ENCODE measurements at regions not wholly inside any gene's neighbourhood (a gene's known extent, or its start where the extent isn't known, plus 50 kb on each side); places are given as distances from the start of the nearest gene placed in this dataset.
"Not testable (repeated sequence)": the region's sequence is repeated elsewhere in the genome, so short reads cannot be mapped to it uniquely, and the experiment has no call there.

- TF ChIP-seq POLR2A (IDR thresholded peaks at IDR 0.05; ENCODE audit: low read length) (no peak), GATA1 (IDR thresholded peaks at IDR 0.05; ENCODE audit: low read depth, low read length) (no peak)
- DNase-seq = no peak
Measured at GRCh38 chr4:179268791-179269190, 1826.6 kb upstream of the AGA start.

GRCh38 chr4:179272282-179272681 is 1830.0 kb upstream of the AGA start:
- TF ChIP-seq POLR2A (IDR thresholded peaks at IDR 0.05; ENCODE audit: low read length) (no peak), GATA1 (IDR thresholded peaks at IDR 0.05; ENCODE audit: low read depth, low read length) (no peak)
- no peak for DNase-seq

GRCh38 chr4:179278647-179279046 is 1836.4 kb upstream of the AGA start:
- DNase-seq = no peak
- TF ChIP-seq POLR2A (IDR thresholded peaks at IDR 0.05; ENCODE audit: low read length) (no peak), GATA1 (IDR thresholded peaks at IDR 0.05; ENCODE audit: low read depth, low read length) (no peak)

- DNase-seq = no peak
- TF ChIP-seq POLR2A (IDR thresholded peaks at IDR 0.05; ENCODE audit: low read length) = no peak
- no peak for TF ChIP-seq GATA1 (IDR thresholded peaks at IDR 0.05; ENCODE audit: low read depth, low read length)
Measured at GRCh38 chr4:179285696-179286095, 1843.5 kb upstream of the AGA start.

GRCh38 chr4:179291657-179292056 is 1849.4 kb upstream of the AGA start:
- DNase-seq = no peak
- TF ChIP-seq GATA1 (IDR thresholded peaks at IDR 0.05; ENCODE audit: low read depth, low read length) (no peak), POLR2A (IDR thresholded peaks at IDR 0.05; ENCODE audit: low read length) (no peak)

- no peak for DNase-seq
- TF ChIP-seq GATA1 (IDR thresholded peaks at IDR 0.05; ENCODE audit: low read depth, low read length) (no peak), POLR2A (IDR thresholded peaks at IDR 0.05; ENCODE audit: low read length) (no peak)
Measured at GRCh38 chr4:179292468-179292867, 1850.2 kb upstream of the AGA start.

GRCh38 chr4:179307297-179308136 is 1865.3 kb upstream of the AGA start:
- DNase-seq = peak; percentile 4 to 53

GRCh38 chr4:179313823-179314222 is 1871.6 kb upstream of the AGA start:
- TF ChIP-seq GATA1 (IDR thresholded peaks at IDR 0.05; ENCODE audit: low read depth, low read length) (no peak), POLR2A (IDR thresholded peaks at IDR 0.05; ENCODE audit: low read length) (no peak)
- no peak for DNase-seq

More at GRCh38 chr4:179307297-179308136, 1865.3 kb upstream of the AGA start:
- TF ChIP-seq POLR2A (IDR thresholded peaks at IDR 0.05; ENCODE audit: low read length) = no peak
- TF ChIP-seq GATA1 (IDR thresholded peaks at IDR 0.05; ENCODE audit: low read depth, low read length) = no peak

- TF ChIP-seq POLR2A (IDR thresholded peaks at IDR 0.05; ENCODE audit: low read length) = no peak
- no peak for TF ChIP-seq GATA1 (IDR thresholded peaks at IDR 0.05; ENCODE audit: low read depth, low read length)
- no peak for DNase-seq
Measured at GRCh38 chr4:179325181-179325580, 1882.9 kb upstream of the AGA start.

- TF ChIP-seq GATA1 (IDR thresholded peaks at IDR 0.05; ENCODE audit: low read depth, low read length) (no peak), POLR2A (IDR thresholded peaks at IDR 0.05; ENCODE audit: low read length) (no peak)
- no peak for DNase-seq
Measured at GRCh38 chr4:179328627-179329026, 1886.4 kb upstream of the AGA start.

- DNase-seq = no peak
- no peak for TF ChIP-seq POLR2A (IDR thresholded peaks at IDR 0.05; ENCODE audit: low read length)
- TF ChIP-seq GATA1 (IDR thresholded peaks at IDR 0.05; ENCODE audit: low read depth, low read length) = no peak
Measured at GRCh38 chr4:179331362-179331761, 1889.1 kb upstream of the AGA start.

- TF ChIP-seq POLR2A (IDR thresholded peaks at IDR 0.05; ENCODE audit: low read length) = no peak
- no peak for TF ChIP-seq GATA1 (IDR thresholded peaks at IDR 0.05; ENCODE audit: low read depth, low read length)
Measured at GRCh38 chr4:179344861-179345260, 1902.6 kb upstream of the AGA start.

GRCh38 chr4:179352221-179352620 is 1910.0 kb upstream of the AGA start:
- TF ChIP-seq POLR2A (IDR thresholded peaks at IDR 0.05; ENCODE audit: low read length) (no peak), GATA1 (IDR thresholded peaks at IDR 0.05; ENCODE audit: low read depth, low read length) (no peak)
- DNase-seq = no peak

More at GRCh38 chr4:179344861-179345260, 1902.6 kb upstream of the AGA start:
- no peak for DNase-seq

GRCh38 chr4:179353786-179354185 is 1911.5 kb upstream of the AGA start:
- TF ChIP-seq POLR2A (IDR thresholded peaks at IDR 0.05; ENCODE audit: low read length) = no peak
- TF ChIP-seq GATA1 (IDR thresholded peaks at IDR 0.05; ENCODE audit: low read depth, low read length) = no peak

GRCh38 chr4:179361978-179362486 is 1919.8 kb upstream of the AGA start:
- no peak for TF ChIP-seq GATA1 (IDR thresholded peaks at IDR 0.05; ENCODE audit: low read depth, low read length)
- TF ChIP-seq POLR2A (IDR thresholded peaks at IDR 0.05; ENCODE audit: low read length) = no peak
- no peak for DNase-seq

More at GRCh38 chr4:179353786-179354185, 1911.5 kb upstream of the AGA start:
- no peak for DNase-seq

- DNase-seq = not testable (repeated sequence)
Measured at GRCh38 chr4:179365932-179366331, 1923.7 kb upstream of the AGA start.

Data from erythroblast (primary cell).